GM10266 (cell line): ENCODE measurements at regions not wholly inside any gene's neighbourhood (a gene's known extent, or its start where the extent isn't known, plus 50 kb on each side); places are given as distances from the start of the nearest gene placed in this dataset.

Source experiments
- DNase-seq: peaks from one replicate; pipeline ENCODE4 v3.0.0; 2012; ENCODE audit errors: extremely low spot score
- CTCF ChIP-seq: IDR thresholded peaks from 2 replicates; pipeline ENCODE4 v1.5.1; 2012; ENCODE audit warnings: mild to moderate bottlenecking, low read depth; ENCODE audit not compliant: control insufficient read depth, insufficient read depth; ENCODE audit errors: missing control alignments

GRCh38 chr6:145283856-145284255, 451.5 kb downstream of the EPM2A start:
- DNase-seq: no peak
- no peak for TF ChIP-seq CTCF

DNA sequence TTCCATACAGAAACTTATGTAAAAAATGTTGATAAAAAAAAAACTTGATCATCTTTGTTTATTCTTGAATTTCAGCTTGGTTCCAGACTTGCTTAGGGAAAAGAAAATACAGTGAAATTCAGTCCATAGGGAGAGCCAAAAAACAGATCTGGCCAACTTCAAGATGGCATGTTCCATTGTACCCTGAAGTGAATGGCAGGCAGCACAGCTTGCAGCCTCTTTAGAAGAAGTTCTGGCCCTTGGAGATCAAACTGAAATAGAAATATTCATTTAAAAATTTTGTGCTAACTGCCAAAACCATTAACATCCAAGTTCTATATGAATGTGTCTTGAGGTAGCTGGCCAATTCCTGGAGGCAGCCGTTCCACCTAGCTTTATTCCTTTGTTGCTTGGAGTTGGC, 448.4 kb downstream of the EPM2A start:
- TF ChIP-seq CTCF: no peak
- no peak for DNase-seq

GRCh38 chr6:145289573-145289972, 445.7 kb downstream of the EPM2A start:
- no peak for TF ChIP-seq CTCF
- no peak for DNase-seq

- DNase-seq: no peak
- TF ChIP-seq CTCF: no peak
These were observed 445.2 kb downstream of the EPM2A start for GRCh38 chr6:145290122-145290521.

DNA sequence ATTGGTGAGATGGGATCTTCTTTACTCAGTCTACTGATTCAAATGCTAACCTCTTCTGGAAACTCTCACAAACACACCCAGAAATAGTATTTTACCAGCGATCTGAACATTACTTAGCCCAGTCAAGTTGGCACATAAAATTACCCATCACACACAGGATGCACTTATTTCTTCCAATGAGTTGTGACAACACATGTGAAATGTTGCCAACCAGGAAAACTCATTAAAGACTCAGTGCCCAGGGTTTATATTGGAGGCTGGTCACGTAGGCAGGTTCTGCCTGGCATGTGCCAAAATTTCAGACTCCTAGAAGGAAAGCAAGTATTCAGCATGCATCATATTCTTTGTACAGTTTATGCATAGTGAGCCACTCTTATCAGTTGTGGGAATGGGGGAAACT, 443.3 kb downstream of the EPM2A start:
- DNase-seq: no peak
- TF ChIP-seq CTCF: no peak

GRCh38 chr6:145294942-145295341, 440.4 kb downstream of the EPM2A start:
- TF ChIP-seq CTCF: no peak
- DNase-seq: no peak

- DNase-seq: no peak
- no peak for TF ChIP-seq CTCF
These were observed 439.6 kb downstream of the EPM2A start for GRCh38 chr6:145295746-145296145.
